ENCODE measurements at regions not wholly inside any gene's neighbourhood (a gene's known extent, or its start where the extent isn't known, plus 50 kb on each side); places are given as distances from the start of the nearest gene placed in this dataset.

DNA sequence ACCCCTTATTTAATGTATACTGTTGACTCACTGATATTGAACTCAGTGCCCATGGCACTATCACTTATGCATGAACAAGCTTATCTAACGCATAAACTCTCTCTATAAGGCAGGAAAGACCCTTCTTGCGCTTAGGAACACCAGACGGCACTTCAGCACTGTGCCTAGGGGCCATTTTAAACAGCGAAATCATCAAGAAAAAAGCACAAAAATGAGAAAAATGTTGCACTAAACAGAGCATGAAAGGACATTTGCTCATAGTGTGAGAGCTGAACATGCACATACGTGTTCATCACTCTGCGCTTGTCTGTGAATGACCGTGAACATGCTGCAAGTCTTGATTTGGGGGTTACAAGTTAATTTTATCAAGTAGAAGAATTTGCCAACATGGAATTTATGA lies 109.6 kb downstream of the WDR11 start:
- TF ChIP-seq MYC (IDR thresholded peaks at IDR 0.05; ENCODE audit: low read depth, low read length): no peak
- no peak for TF ChIP-seq POLR2A (IDR thresholded peaks at IDR 0.05; ENCODE audit: extremely low read depth, insufficient read length)
- TF ChIP-seq, protein P1, sequence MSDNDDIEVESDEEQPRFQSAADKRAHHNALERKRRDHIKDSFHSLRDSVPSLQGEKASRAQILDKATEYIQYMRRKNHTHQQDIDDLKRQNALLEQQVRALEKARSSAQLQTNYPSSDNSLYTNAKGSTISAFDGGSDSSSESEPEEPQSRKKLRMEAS (IDR thresholded peaks at IDR 0.05; ENCODE audit: low read depth, low read length): no peak
- TF ChIP-seq, protein P2, sequence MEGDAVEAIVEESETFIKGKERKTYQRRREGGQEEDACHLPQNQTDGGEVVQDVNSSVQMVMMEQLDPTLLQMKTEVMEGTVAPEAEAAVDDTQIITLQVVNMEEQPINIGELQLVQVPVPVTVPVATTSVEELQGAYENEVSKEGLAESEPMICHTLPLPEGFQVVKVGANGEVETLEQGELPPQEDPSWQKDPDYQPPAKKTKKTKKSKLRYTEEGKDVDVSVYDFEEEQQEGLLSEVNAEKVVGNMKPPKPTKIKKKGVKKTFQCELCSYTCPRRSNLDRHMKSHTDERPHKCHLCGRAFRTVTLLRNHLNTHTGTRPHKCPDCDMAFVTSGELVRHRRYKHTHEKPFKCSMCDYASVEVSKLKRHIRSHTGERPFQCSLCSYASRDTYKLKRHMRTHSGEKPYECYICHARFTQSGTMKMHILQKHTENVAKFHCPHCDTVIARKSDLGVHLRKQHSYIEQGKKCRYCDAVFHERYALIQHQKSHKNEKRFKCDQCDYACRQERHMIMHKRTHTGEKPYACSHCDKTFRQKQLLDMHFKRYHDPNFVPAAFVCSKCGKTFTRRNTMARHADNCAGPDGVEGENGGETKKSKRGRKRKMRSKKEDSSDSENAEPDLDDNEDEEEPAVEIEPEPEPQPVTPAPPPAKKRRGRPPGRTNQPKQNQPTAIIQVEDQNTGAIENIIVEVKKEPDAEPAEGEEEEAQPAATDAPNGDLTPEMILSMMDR (IDR thresholded peaks at IDR 0.05; ENCODE audit: low read depth, low read length): no peak
- no peak overlapping the region for H3K4me3 ChIP-seq (ENCODE audit: low read depth, low read length)
- DNase-seq (ENCODE audit: low read depth): no peak

DNA sequence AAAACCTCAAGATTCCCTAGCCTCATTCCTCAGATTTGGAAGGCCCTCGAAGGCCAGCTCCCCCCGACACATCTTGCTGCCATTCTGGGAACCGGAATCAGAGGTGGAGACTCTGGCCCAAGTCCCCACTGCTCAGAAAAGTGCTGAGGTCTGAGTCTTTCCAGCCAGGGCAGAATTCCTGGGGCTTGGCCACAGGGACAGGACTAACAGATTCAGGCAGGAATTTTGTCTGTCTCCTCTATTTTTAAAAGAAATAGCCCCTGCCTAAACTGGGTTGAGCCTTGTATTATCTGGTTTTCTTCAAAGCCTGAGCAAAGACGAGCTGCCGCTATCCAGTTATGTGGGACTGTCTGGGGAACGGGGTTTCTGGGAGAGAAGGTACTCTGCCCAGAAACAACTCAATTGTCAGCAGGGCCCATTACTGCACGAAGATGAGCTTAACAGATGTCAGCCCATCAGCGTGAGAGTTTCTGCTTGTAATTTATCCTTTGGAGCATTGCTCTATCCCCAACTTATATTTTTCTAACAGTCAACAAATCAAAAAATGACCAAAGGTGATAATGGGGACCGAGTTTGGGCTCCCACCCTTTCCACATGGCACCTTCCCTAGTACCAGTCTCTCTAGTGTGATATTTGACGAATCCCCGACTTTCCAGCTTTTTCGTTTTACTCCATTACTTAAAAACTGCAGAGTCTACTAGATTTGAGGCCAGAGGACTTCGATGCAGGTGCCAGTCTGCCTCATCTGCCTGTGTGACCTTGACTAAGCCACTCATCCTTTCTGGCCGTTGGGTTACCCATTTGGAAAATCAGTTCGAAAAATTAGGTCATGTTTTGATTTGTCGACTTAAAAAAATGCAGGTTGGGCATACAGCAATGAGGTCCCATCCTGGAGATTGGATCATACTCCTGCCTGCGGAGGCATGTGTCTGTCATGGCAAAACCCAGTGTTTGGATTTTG lies 110.9 kb downstream of the WDR11 start:
- H3K4me3 ChIP-seq (ENCODE audit: low read depth, low read length): no peak overlapping the region
- no peak for DNase-seq (ENCODE audit: low read depth)
- TF ChIP-seq MYC (IDR thresholded peaks at IDR 0.05; ENCODE audit: low read depth, low read length) (no peak), POLR2A (IDR thresholded peaks at IDR 0.05; ENCODE audit: extremely low read depth, insufficient read length) (no peak)
- TF ChIP-seq, protein P2 (IDR thresholded peaks at IDR 0.05; ENCODE audit: low read depth, low read length): no peak
- TF ChIP-seq, protein P1 (IDR thresholded peaks at IDR 0.05; ENCODE audit: low read depth, low read length): no peak

DNA sequence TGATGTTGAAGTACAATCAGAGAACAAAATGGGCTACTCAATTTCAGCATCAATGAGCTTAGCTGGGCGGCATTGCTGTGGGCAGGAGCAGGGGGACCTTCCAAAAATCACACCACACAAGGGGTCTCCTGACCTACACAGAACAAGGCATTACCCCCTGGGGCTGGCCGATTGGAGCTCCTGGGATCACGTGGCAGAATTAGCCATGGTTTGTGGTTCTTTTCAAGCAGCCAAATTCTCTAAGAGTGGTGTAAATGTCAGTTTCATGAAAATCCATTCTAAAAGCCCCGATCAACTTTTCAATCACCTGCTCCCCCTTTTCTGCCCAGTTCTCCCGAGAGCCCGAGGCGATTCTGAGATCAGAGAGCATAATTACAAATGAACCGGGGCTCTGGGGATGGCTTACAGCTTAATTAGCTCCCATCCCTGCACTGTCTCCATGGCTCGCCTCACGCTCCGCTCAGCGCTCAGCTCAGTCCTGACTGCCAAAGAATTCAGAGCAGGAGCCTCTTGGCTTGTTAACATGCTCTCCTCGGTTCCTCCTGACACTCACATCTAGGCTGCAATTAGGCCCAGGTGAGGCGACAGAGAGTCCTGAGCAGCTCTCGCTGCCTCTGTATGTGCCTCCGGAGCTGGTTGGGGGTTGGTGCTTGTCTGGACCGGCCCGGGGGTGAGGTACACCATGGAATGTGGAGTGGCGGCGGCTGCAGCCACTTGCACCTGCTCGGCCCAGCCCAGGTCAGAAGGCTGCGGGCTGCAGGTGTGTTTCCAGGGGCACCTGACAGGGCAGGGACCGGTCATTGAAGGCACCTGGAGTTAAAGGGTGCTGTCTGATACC lies 111.8 kb downstream of the WDR11 start:
- DNase-seq (ENCODE audit: low read depth): no peak
- TF ChIP-seq POLR2A (IDR thresholded peaks at IDR 0.05; ENCODE audit: extremely low read depth, insufficient read length) (no peak), MYC (IDR thresholded peaks at IDR 0.05; ENCODE audit: low read depth, low read length) (no peak)
- TF ChIP-seq, protein P1 (IDR thresholded peaks at IDR 0.05; ENCODE audit: low read depth, low read length): no peak
- TF ChIP-seq, protein P2 (IDR thresholded peaks at IDR 0.05; ENCODE audit: low read depth, low read length): no peak
- no peak overlapping the region for H3K4me3 ChIP-seq (ENCODE audit: low read depth, low read length)

DNA sequence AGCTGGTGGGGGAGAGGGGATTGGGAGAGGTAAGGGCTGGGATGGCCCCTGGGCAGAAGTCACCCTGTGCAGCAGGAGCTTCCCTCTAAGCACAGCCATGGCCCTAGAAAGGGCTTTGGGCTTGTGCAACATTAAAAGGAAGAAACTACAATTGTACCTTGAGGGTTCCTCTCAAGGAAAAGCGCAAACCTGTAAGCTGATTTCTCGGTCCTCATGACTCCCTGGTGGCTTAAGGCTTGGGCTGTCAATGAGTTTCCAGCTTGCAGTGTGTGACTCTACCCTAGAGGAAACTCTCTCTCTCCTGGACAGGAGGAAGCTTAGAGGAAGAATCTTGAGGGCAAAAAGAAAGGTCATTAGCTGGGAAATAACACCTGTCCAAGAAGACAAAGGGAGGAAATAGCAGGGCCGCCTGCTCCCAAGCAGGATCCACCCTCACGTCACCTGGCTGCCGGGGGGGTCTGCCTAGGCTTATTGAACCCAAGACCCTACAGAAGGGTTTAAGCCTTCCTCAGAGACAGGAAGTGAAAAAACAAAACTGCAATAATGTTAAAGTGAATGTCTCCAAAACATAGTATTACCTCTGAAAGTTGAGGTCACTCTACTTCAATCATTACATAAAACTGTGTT lies 112.5 kb downstream of the WDR11 start:
- no peak overlapping the region for H3K4me3 ChIP-seq (ENCODE audit: low read depth, low read length)
- no peak for TF ChIP-seq POLR2A (IDR thresholded peaks at IDR 0.05; ENCODE audit: extremely low read depth, insufficient read length)
- TF ChIP-seq MYC (IDR thresholded peaks at IDR 0.05; ENCODE audit: low read depth, low read length): no peak
- TF ChIP-seq, protein P1 (IDR thresholded peaks at IDR 0.05; ENCODE audit: low read depth, low read length): no peak
- TF ChIP-seq, protein P2 (IDR thresholded peaks at IDR 0.05; ENCODE audit: low read depth, low read length): no peak
- DNase-seq (ENCODE audit: low read depth): no peak

DNA sequence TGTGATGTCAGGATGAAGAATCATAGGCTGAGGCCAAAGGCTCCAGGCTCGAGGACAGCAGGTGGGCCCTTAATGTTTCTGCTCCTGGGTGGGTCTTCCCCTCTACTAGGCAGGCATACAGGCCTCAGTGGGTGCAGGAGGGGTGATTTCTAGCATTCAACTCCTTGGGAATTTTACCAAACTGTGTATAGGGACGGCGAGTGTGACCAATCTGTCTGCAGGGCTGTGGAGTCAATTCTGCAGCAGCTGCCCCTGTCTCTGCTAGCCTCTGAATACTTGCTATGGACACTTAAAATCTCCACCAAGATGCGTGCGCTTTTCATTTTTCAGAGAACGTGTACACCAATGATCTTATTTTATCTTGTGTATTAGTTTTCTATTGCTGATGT lies 115.5 kb downstream of the WDR11 start:
- no peak overlapping the region for H3K4me3 ChIP-seq (ENCODE audit: low read depth, low read length)
- TF ChIP-seq, protein P1 (IDR thresholded peaks at IDR 0.05; ENCODE audit: low read depth, low read length): no peak
- TF ChIP-seq POLR2A (IDR thresholded peaks at IDR 0.05; ENCODE audit: extremely low read depth, insufficient read length) (no peak), MYC (IDR thresholded peaks at IDR 0.05; ENCODE audit: low read depth, low read length) (no peak)
- no peak for DNase-seq (ENCODE audit: low read depth)
